ENCODE measurements at regions not wholly inside any gene's neighbourhood (a gene's known extent, or its start where the extent isn't known, plus 50 kb on each side); places are given as distances from the start of the nearest gene placed in this dataset.
A peak's percentile ranks its signal among the peaks of the same experiment; 100 is the strongest.

GRCh38 chr12:90261283-90261682, 552.6 kb upstream of the ATP2B1 start:
- no peak overlapping the region for H3K27ac Mint-ChIP-seq
- H3K27me3 Mint-ChIP-seq: peaks cover 6 to 15% of the 10 kb centered on the region in 2 donors

GRCh38 chr12:90260136-90260535, 551.5 kb upstream of the ATP2B1 start:
- Histone ChIP-seq H3K4me3 (ENCODE audit: low read length) (no peak overlapping the region), H3K36me3 (ENCODE audit: insufficient read depth, low read length) (no peaks in the 10 kb centered on the region), H3K9me3 (ENCODE audit: low read length) (no peaks in the 10 kb centered on the region), H3K4me1 (ENCODE audit: insufficient read depth, low read length) (no peaks in the 10 kb centered on the region), H3K27ac (ENCODE audit: low read depth, low read length) (no peak overlapping the region), H3K27me3 (ENCODE audit: insufficient read depth, low read length, poor library complexity, severe bottlenecking) (no peaks in the 10 kb centered on the region)
- Mint-ChIP-seq H3K4me1 (no peaks in the 10 kb centered on the region), H3K27me3 (peaks cover 6% of the 10 kb centered on the region in 2 donors), H3K36me3 (no peaks in the 10 kb centered on the region), H3K9me3 (no peaks in the 10 kb centered on the region), H3K27ac (peak overlapping the region in 1 of 8 donors; percentile 91), H3K4me3 (no peak overlapping the region)
- POLR2A ChIA-PET: no interaction called here
- CTCF ChIA-PET: no interaction called here
- no peak for DNase-seq

More at GRCh38 chr12:90261283-90261682, 552.6 kb upstream of the ATP2B1 start:
- no peaks in the 10 kb centered on the region for H3K4me1 ChIP-seq (ENCODE audit: insufficient read depth, low read length)
- no peak for DNase-seq
- H3K36me3 Mint-ChIP-seq: no peaks in the 10 kb centered on the region
- no peaks in the 10 kb centered on the region for H3K9me3 Mint-ChIP-seq
- no peaks in the 10 kb centered on the region for H3K9me3 ChIP-seq (ENCODE audit: low read length)
- no peak overlapping the region for H3K4me3 Mint-ChIP-seq
- H3K4me1 Mint-ChIP-seq: no peaks in the 10 kb centered on the region
- no peak overlapping the region for H3K27ac ChIP-seq (ENCODE audit: low read depth, low read length)
- no peaks in the 10 kb centered on the region for H3K27me3 ChIP-seq (ENCODE audit: insufficient read depth, low read length, poor library complexity, severe bottlenecking)
- ChIA-PET POLR2A (no interaction called here), CTCF (no interaction called here)
- H3K36me3 ChIP-seq (ENCODE audit: insufficient read depth, low read length): no peaks in the 10 kb centered on the region
- no peak overlapping the region for H3K4me3 ChIP-seq (ENCODE audit: low read length)

- H3K9me3 Mint-ChIP-seq: no peaks in the 10 kb centered on the region
- Histone ChIP-seq H3K27me3 (ENCODE audit: insufficient read depth, low read length, poor library complexity, severe bottlenecking) (no peaks in the 10 kb centered on the region), H3K27ac (ENCODE audit: low read depth, low read length) (no peak overlapping the region), H3K36me3 (ENCODE audit: insufficient read depth, low read length) (no peaks in the 10 kb centered on the region), H3K4me3 (ENCODE audit: low read length) (no peak overlapping the region), H3K4me1 (ENCODE audit: insufficient read depth, low read length) (peaks cover 8% of the 10 kb centered on the region), H3K9me3 (ENCODE audit: low read length) (no peaks in the 10 kb centered on the region)
- H3K27me3 Mint-ChIP-seq: peaks cover under 1 to 4% of the 10 kb centered on the region in 2 donors
- H3K4me3 Mint-ChIP-seq: no peak overlapping the region
- POLR2A ChIA-PET: no interaction called here
- H3K4me1 Mint-ChIP-seq: peaks cover 11 to 12% (median 11%) of the 10 kb centered on the region in 3 donors
- no peak overlapping the region for H3K27ac Mint-ChIP-seq
- H3K36me3 Mint-ChIP-seq: no peaks in the 10 kb centered on the region
- CTCF ChIA-PET: no interaction called here
- no peak for DNase-seq
Measured at GRCh38 chr12:90257927-90258624, 549.4 kb upstream of the ATP2B1 start.

- POLR2A ChIA-PET: no interaction called here
- H3K36me3 Mint-ChIP-seq: no peaks in the 10 kb centered on the region
- peaks cover 11 to 14% (median 12%) of the 10 kb centered on the region in 3 donors for H3K4me1 Mint-ChIP-seq
- Histone ChIP-seq H3K27ac (ENCODE audit: low read depth, low read length) (no peak overlapping the region), H3K4me3 (ENCODE audit: low read length) (no peak overlapping the region), H3K4me1 (ENCODE audit: insufficient read depth, low read length) (peaks cover 8% of the 10 kb centered on the region), H3K27me3 (ENCODE audit: insufficient read depth, low read length, poor library complexity, severe bottlenecking) (no peaks in the 10 kb centered on the region), H3K36me3 (ENCODE audit: insufficient read depth, low read length) (no peaks in the 10 kb centered on the region), H3K9me3 (ENCODE audit: low read length) (no peaks in the 10 kb centered on the region)
- no peaks in the 10 kb centered on the region for H3K9me3 Mint-ChIP-seq
- no peak for DNase-seq
- no peak overlapping the region for H3K4me3 Mint-ChIP-seq
- H3K27me3 Mint-ChIP-seq: peaks cover 0 to 2% of the 10 kb centered on the region in 2 donors
- CTCF ChIA-PET: no interaction called here
- H3K27ac Mint-ChIP-seq: no peak overlapping the region
Measured at GRCh38 chr12:90254796-90255195, 546.2 kb upstream of the ATP2B1 start.

GRCh38 chr12:90253674-90254181, 545.1 kb upstream of the ATP2B1 start:
- peak in 4 of 5 donors; percentile 0 to 46 (median 17) for DNase-seq
- Histone ChIP-seq H3K4me1 (ENCODE audit: insufficient read depth, low read length) (peaks cover 8% of the 10 kb centered on the region), H3K9me3 (ENCODE audit: low read length) (no peaks in the 10 kb centered on the region), H3K4me3 (ENCODE audit: low read length) (no peak overlapping the region), H3K27ac (ENCODE audit: low read depth, low read length) (no peak overlapping the region), H3K36me3 (ENCODE audit: insufficient read depth, low read length) (no peaks in the 10 kb centered on the region), H3K27me3 (ENCODE audit: insufficient read depth, low read length, poor library complexity, severe bottlenecking) (no peaks in the 10 kb centered on the region)
- Mint-ChIP-seq H3K36me3 (no peaks in the 10 kb centered on the region), H3K9me3 (no peaks in the 10 kb centered on the region), H3K27ac (peak overlapping the region in 2 of 8 donors; percentile 35 to 39), H3K4me3 (peak overlapping the region in 3 of 7 donors; percentile 19 to 38 (median 37)), H3K27me3 (no peaks in the 10 kb centered on the region), H3K4me1 (peaks cover 11 to 14% (median 12%) of the 10 kb centered on the region in 3 donors)
- CTCF ChIA-PET: no interaction called here
- POLR2A ChIA-PET: no interaction called here

GRCh38 chr12:90253136-90253535, 544.5 kb upstream of the ATP2B1 start:
- no peak overlapping the region for H3K4me3 ChIP-seq (ENCODE audit: low read length)
- H3K4me1 ChIP-seq (ENCODE audit: insufficient read depth, low read length): peaks cover 8% of the 10 kb centered on the region
- Mint-ChIP-seq H3K27ac (no peak overlapping the region), H3K36me3 (no peaks in the 10 kb centered on the region), H3K9me3 (no peaks in the 10 kb centered on the region), H3K27me3 (no peaks in the 10 kb centered on the region), H3K4me1 (peaks cover 11 to 14% (median 12%) of the 10 kb centered on the region in 3 donors), H3K4me3 (no peak overlapping the region)
- no peaks in the 10 kb centered on the region for H3K9me3 ChIP-seq (ENCODE audit: low read length)
- H3K36me3 ChIP-seq (ENCODE audit: insufficient read depth, low read length): no peaks in the 10 kb centered on the region
- H3K27ac ChIP-seq (ENCODE audit: low read depth, low read length): no peak overlapping the region
- ChIA-PET CTCF (no interaction called here), POLR2A (no interaction called here)
- no peaks in the 10 kb centered on the region for H3K27me3 ChIP-seq (ENCODE audit: insufficient read depth, low read length, poor library complexity, severe bottlenecking)
- DNase-seq: no peak

- Mint-ChIP-seq H3K4me3 (no peak overlapping the region), H3K9me3 (no peaks in the 10 kb centered on the region), H3K27me3 (no peaks in the 10 kb centered on the region), H3K27ac (no peak overlapping the region), H3K36me3 (no peaks in the 10 kb centered on the region), H3K4me1 (peaks cover 11 to 14% (median 12%) of the 10 kb centered on the region in 3 donors)
- Histone ChIP-seq H3K4me3 (ENCODE audit: low read length) (no peak overlapping the region), H3K36me3 (ENCODE audit: insufficient read depth, low read length) (no peaks in the 10 kb centered on the region), H3K27me3 (ENCODE audit: insufficient read depth, low read length, poor library complexity, severe bottlenecking) (no peaks in the 10 kb centered on the region), H3K4me1 (ENCODE audit: insufficient read depth, low read length) (peaks cover 8% of the 10 kb centered on the region), H3K27ac (ENCODE audit: low read depth, low read length) (no peak overlapping the region), H3K9me3 (ENCODE audit: low read length) (no peaks in the 10 kb centered on the region)
- ChIA-PET CTCF (no interaction called here), POLR2A (no interaction called here)
- DNase-seq: no peak
Measured at GRCh38 chr12:90250766-90251165, 542.1 kb upstream of the ATP2B1 start.

- H3K27me3 Mint-ChIP-seq: no peaks in the 10 kb centered on the region
- ChIA-PET CTCF (no interaction called here), POLR2A (no interaction called here)
- no peaks in the 10 kb centered on the region for H3K9me3 Mint-ChIP-seq
- Histone ChIP-seq H3K36me3 (ENCODE audit: insufficient read depth, low read length) (no peaks in the 10 kb centered on the region), H3K9me3 (ENCODE audit: low read length) (no peaks in the 10 kb centered on the region), H3K27ac (ENCODE audit: low read depth, low read length) (no peak overlapping the region), H3K4me3 (ENCODE audit: low read length) (no peak overlapping the region), H3K4me1 (ENCODE audit: insufficient read depth, low read length) (peaks cover 8% of the 10 kb centered on the region), H3K27me3 (ENCODE audit: insufficient read depth, low read length, poor library complexity, severe bottlenecking) (no peaks in the 10 kb centered on the region)
- peaks cover 11 to 14% (median 12%) of the 10 kb centered on the region in 3 donors for H3K4me1 Mint-ChIP-seq
- no peak for DNase-seq
- no peak overlapping the region for H3K4me3 Mint-ChIP-seq
- H3K27ac Mint-ChIP-seq: no peak overlapping the region
- H3K36me3 Mint-ChIP-seq: no peaks in the 10 kb centered on the region
Measured at GRCh38 chr12:90250042-90250441, 541.4 kb upstream of the ATP2B1 start.

All from CD8-positive, alpha-beta memory T cell (primary cell).